Caco-2 (cell line): ENCODE measurements at regions not wholly inside any gene's neighbourhood (a gene's known extent, or its start where the extent isn't known, plus 50 kb on each side); places are given as distances from the start of the nearest gene placed in this dataset.

Source experiments
- BruUV-seq: library from RNA; stranded (reverse); fragments of 400-500 nt; replicated peaks from 2 replicates; lab custom pipeline; 2021; lab: Mats Ljungman, UMichigan
- CTCF ChIA-PET: fragments of 300-600 bp; sonication (Branson Sonifier 250); formaldehyde crosslinking; loops from one replicate; lab custom pipeline; 2022; ENCODE audit warnings: antibody characterized with exemption; lab: Charles Lee
- POLR2A ChIA-PET: fragments of 300-600 bp; sonication (Branson Sonifier 250); formaldehyde crosslinking; loops from one replicate; lab custom pipeline; 2022; ENCODE audit warnings: antibody characterized with exemption; lab: Charles Lee
- DNase-seq, 2 experiments: peaks; one replicate each; pipeline versions ENCODE4 v3.0.0 to v3.0.0-alpha.2; 2020 to 2022
- H3K27me3 ChIP-seq: replicated peaks from 2 replicates; pipeline ENCODE4 v1.6.0; 2011; ENCODE audit warnings: low read length; ENCODE audit not compliant: control insufficient read depth, insufficient read depth
- H3K36me3 ChIP-seq: 2 replicates; pipeline ENCODE4 v1.5.1; 2011; ENCODE audit warnings: low read length; ENCODE audit not compliant: control insufficient read depth, insufficient read depth
- H3K4me1 ChIP-seq: fragments of 250-450 bp; sonication (Bioruptor Pico); 2 replicates; pipeline ENCODE4 v1.5.1; 2020; ENCODE audit warnings: mild to moderate bottlenecking
- H3K4me3 ChIP-seq: 2 replicates; pipeline ENCODE4 v1.5.1; 2011; ENCODE audit warnings: low read depth, mild to moderate bottlenecking, control low read depth, low read length
- H3K9me3 ChIP-seq: fragments of 250-450 bp; sonication (Bioruptor Pico); 2 replicates; pipeline ENCODE4 v1.5.1; 2020; ENCODE audit warnings: mild to moderate bottlenecking, moderate library complexity
- H3K27ac Mint-ChIP-seq: one replicate; pipeline ENCODE4 v1.8.0; 2022; ENCODE audit warnings: mixed read lengths; ENCODE audit not compliant: unreplicated experiment
- H3K27me3 Mint-ChIP-seq: one replicate; pipeline ENCODE4 v1.8.0; 2022; ENCODE audit warnings: mixed read lengths; ENCODE audit not compliant: insufficient read depth, unreplicated experiment
- H3K36me3 Mint-ChIP-seq: one replicate; pipeline ENCODE4 v1.8.0; 2022; ENCODE audit warnings: mild to moderate bottlenecking, mixed read lengths; ENCODE audit not compliant: insufficient read depth, unreplicated experiment
- H3K4me1 Mint-ChIP-seq: one replicate; pipeline ENCODE4 v1.8.0; 2022; ENCODE audit warnings: low read depth, mixed read lengths; ENCODE audit not compliant: unreplicated experiment
- H3K4me3 Mint-ChIP-seq: one replicate; pipeline ENCODE4 v1.8.0; 2022; ENCODE audit warnings: mild to moderate bottlenecking, moderate library complexity, mixed read lengths; ENCODE audit not compliant: unreplicated experiment
- H3K9me3 Mint-ChIP-seq: one replicate; pipeline ENCODE4 v1.8.0; 2022; ENCODE audit warnings: mixed read lengths; ENCODE audit not compliant: unreplicated experiment
- intact Hi-C: fragments of 100-400 bp; cut with micrococcal nuclease; formaldehyde crosslinking; loops from one replicate; pipeline ENCODE4 v1.10.0; 2022; ENCODE audit not compliant: unreplicated experiment
- TF ChIP-seq, protein P1 (sequence below), 2 experiments: fragments of 200-600 bp in 1 of 2; IDR thresholded peaks; 1 replicate in 1 of 2; 2 replicates in 1 of 2; pipeline versions ENCODE4 v1.5.1 to v1.8.0; 2011 to 2022; ENCODE audit warnings: antibody characterized with exemption in 1 of 2, control low read depth in 1 of 2, inconsistent platforms in 1 of 2, low read depth in 1 of 2, low read length in 1 of 2, mild to moderate bottlenecking in 1 of 2, moderate library complexity in 1 of 2; ENCODE audit not compliant: insufficient read depth in 1 of 2, severe bottlenecking in 1 of 2, unreplicated experiment in 1 of 2

DNA sequence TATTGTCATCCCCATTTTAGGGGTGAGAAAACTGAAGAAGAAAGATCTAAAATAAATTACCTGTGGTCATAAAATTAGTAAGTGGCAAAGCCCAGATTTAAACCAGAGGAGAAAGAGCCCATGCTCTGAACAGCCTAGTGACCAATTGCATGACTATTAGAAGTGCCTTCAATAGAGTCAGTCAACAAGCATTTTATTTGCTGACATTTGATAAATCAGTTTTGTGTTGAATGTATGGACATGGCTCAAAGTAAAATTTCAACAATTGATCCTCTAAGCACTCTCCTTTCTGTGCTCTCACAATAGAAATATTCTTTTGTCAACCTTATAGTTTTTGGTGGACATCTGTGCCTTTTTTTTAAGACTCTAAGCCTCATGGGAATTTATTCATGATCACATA is 572.9 kb upstream of the SOX9 start:
- Histone ChIP-seq H3K27me3 (no peaks in the 10 kb centered on the region), H3K4me3 (no peak overlapping the region), H3K36me3 (no peaks in the 10 kb centered on the region), H3K4me1 (no peaks in the 10 kb centered on the region), H3K9me3 (no peaks in the 10 kb centered on the region; the same call in 1 of the 2 replicates)
- no peak overlapping the region for H3K4me3 Mint-ChIP-seq
- TF ChIP-seq, protein P1, sequence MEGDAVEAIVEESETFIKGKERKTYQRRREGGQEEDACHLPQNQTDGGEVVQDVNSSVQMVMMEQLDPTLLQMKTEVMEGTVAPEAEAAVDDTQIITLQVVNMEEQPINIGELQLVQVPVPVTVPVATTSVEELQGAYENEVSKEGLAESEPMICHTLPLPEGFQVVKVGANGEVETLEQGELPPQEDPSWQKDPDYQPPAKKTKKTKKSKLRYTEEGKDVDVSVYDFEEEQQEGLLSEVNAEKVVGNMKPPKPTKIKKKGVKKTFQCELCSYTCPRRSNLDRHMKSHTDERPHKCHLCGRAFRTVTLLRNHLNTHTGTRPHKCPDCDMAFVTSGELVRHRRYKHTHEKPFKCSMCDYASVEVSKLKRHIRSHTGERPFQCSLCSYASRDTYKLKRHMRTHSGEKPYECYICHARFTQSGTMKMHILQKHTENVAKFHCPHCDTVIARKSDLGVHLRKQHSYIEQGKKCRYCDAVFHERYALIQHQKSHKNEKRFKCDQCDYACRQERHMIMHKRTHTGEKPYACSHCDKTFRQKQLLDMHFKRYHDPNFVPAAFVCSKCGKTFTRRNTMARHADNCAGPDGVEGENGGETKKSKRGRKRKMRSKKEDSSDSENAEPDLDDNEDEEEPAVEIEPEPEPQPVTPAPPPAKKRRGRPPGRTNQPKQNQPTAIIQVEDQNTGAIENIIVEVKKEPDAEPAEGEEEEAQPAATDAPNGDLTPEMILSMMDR (IDR thresholded peaks at IDR 0.05; ENCODE audit: insufficient read depth in 1 of 2, low read depth in 1 of 2, low read length in 1 of 2, severe bottlenecking in 1 of 2, unreplicated experiment in 1 of 2): no peak
- H3K36me3 Mint-ChIP-seq: no peaks in the 10 kb centered on the region
- intact Hi-C loops: no loop called here
- BruUV-seq: no TSS peak
- POLR2A ChIA-PET: no interaction called here
- CTCF ChIA-PET: no interaction called here
- DNase-seq: no peak
- H3K9me3 Mint-ChIP-seq: no peaks in the 10 kb centered on the region
- H3K27me3 Mint-ChIP-seq: peaks cover 4% of the 10 kb centered on the region
- no peaks in the 10 kb centered on the region for H3K4me1 Mint-ChIP-seq
- no peak overlapping the region for H3K27ac Mint-ChIP-seq

DNA sequence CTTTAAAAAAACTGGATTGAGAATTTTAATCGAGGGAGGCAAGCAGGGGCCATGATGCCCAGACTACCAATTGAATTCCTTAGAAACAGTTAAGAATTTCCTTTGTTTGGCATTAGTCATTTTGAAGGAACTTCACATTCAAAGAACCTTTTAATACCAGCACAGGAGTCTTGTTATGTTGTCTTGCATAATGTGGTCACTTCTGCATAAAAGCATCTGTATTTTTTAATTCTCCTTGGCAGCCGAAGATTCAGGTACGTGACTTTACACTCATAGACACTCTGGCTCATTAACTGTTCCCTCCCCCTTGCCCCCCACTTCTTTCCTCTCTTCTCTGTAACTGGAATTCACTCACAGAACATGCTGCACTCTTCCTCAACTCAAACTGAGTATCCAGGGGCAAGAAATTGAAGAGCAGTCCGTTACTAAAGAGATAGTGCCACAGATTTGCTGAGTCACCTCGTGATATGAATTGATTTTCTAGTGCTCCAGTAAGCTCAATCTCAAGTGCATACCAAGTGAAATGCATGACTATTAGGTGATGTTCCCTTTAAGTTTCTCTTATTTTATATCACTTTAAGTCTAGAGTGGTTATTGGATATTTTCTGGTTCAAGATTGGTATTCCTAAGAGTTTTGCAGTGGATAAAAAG is 572.2 kb upstream of the SOX9 start:
- BruUV-seq: no TSS peak
- Mint-ChIP-seq H3K27me3 (peaks cover 4% of the 10 kb centered on the region), H3K4me3 (no peak overlapping the region), H3K9me3 (no peaks in the 10 kb centered on the region), H3K27ac (no peak overlapping the region), H3K36me3 (no peaks in the 10 kb centered on the region), H3K4me1 (no peaks in the 10 kb centered on the region)
- Histone ChIP-seq H3K9me3 (no peaks in the 10 kb centered on the region; the same call in 1 of the 2 replicates), H3K4me3 (no peak overlapping the region), H3K36me3 (no peaks in the 10 kb centered on the region), H3K27me3 (no peaks in the 10 kb centered on the region), H3K4me1 (no peaks in the 10 kb centered on the region)
- ChIA-PET CTCF (no interaction called here), POLR2A (no interaction called here)
- intact Hi-C loops: no loop called here
- TF ChIP-seq, protein P1 (IDR thresholded peaks at IDR 0.05; ENCODE audit: insufficient read depth in 1 of 2, low read depth in 1 of 2, low read length in 1 of 2, severe bottlenecking in 1 of 2, unreplicated experiment in 1 of 2): no peak
- no peak for DNase-seq

DNA sequence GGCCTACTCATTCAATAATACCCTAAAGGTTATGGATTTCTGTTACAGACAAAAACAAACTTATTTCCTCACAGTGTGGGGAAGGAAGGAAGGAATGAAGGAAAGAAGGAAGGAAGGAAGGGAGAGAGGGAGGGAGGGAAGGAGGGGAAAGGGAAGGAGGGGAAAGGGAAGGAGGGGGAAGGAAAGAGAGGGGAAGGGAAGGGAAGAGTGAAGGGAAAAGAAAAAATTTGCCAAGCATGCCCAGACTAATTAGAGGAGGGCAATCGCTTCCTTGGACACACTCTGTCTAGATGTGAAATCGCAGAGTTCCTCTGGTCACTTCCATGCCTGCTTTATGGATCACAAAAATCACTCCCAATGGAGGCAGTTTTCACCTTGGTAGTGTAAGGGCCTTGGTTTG is 570.1 kb upstream of the SOX9 start:
- Histone ChIP-seq H3K36me3 (no peaks in the 10 kb centered on the region), H3K4me1 (no peaks in the 10 kb centered on the region), H3K9me3 (no peaks in the 10 kb centered on the region; the same call in 1 of the 2 replicates), H3K4me3 (no peak overlapping the region), H3K27me3 (no peaks in the 10 kb centered on the region)
- intact Hi-C loops: no loop called here
- DNase-seq: no peak
- TF ChIP-seq, protein P1 (IDR thresholded peaks at IDR 0.05; ENCODE audit: insufficient read depth in 1 of 2, low read depth in 1 of 2, low read length in 1 of 2, severe bottlenecking in 1 of 2, unreplicated experiment in 1 of 2): no peak
- Mint-ChIP-seq H3K27me3 (peaks cover 5% of the 10 kb centered on the region), H3K36me3 (no peaks in the 10 kb centered on the region), H3K27ac (no peak overlapping the region), H3K4me1 (no peaks in the 10 kb centered on the region), H3K9me3 (no peaks in the 10 kb centered on the region), H3K4me3 (no peak overlapping the region)
- POLR2A ChIA-PET: no interaction called here
- no TSS peak for BruUV-seq
- CTCF ChIA-PET: no interaction called here
